ENCODE measurements at regions not wholly inside any gene's neighbourhood (a gene's known extent, or its start where the extent isn't known, plus 50 kb on each side); places are given as distances from the start of the nearest gene placed in this dataset.

DNA sequence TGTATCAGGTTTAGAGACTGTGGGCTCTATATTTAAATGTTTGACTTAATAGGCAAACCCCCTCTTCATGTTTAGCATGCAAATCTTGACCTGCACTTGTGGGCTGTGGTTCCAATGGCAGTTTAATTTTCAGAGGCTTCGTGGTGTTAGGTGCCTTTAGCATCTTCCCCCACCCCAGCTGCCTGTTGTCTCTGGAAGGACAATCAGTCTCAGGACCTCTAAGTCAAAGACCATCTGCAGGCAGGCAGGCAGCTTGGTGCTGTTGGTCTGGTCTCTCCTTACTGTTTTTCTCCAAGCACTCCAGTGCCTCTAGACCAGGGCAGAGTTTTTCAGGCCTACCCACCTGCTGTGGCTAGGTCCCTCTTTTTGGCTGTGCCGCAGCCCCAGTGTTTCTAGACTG, 990.4 kb downstream of the CDH11 start:
- no peak overlapping the region for H3K27ac ChIP-seq (replicated peaks)
- TF ChIP-seq, protein P1, sequence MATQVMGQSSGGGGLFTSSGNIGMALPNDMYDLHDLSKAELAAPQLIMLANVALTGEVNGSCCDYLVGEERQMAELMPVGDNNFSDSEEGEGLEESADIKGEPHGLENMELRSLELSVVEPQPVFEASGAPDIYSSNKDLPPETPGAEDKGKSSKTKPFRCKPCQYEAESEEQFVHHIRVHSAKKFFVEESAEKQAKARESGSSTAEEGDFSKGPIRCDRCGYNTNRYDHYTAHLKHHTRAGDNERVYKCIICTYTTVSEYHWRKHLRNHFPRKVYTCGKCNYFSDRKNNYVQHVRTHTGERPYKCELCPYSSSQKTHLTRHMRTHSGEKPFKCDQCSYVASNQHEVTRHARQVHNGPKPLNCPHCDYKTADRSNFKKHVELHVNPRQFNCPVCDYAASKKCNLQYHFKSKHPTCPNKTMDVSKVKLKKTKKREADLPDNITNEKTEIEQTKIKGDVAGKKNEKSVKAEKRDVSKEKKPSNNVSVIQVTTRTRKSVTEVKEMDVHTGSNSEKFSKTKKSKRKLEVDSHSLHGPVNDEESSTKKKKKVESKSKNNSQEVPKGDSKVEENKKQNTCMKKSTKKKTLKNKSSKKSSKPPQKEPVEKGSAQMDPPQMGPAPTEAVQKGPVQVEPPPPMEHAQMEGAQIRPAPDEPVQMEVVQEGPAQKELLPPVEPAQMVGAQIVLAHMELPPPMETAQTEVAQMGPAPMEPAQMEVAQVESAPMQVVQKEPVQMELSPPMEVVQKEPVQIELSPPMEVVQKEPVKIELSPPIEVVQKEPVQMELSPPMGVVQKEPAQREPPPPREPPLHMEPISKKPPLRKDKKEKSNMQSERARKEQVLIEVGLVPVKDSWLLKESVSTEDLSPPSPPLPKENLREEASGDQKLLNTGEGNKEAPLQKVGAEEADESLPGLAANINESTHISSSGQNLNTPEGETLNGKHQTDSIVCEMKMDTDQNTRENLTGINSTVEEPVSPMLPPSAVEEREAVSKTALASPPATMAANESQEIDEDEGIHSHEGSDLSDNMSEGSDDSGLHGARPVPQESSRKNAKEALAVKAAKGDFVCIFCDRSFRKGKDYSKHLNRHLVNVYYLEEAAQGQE (IDR thresholded peaks at IDR 0.05; ENCODE audit: insufficient replicate concordance, low read depth): no peak
- TF ChIP-seq SPI1 (IDR thresholded peaks at IDR 0.05; ENCODE audit: borderline replicate concordance, low read depth) (no peak), POLR2AphosphoS5 (IDR thresholded peaks at IDR 0.05; ENCODE audit: low read depth) (no peak), GABPA (IDR thresholded peaks at IDR 0.05; ENCODE audit: low read depth) (no peak)
- TF ChIP-seq, protein P2, sequence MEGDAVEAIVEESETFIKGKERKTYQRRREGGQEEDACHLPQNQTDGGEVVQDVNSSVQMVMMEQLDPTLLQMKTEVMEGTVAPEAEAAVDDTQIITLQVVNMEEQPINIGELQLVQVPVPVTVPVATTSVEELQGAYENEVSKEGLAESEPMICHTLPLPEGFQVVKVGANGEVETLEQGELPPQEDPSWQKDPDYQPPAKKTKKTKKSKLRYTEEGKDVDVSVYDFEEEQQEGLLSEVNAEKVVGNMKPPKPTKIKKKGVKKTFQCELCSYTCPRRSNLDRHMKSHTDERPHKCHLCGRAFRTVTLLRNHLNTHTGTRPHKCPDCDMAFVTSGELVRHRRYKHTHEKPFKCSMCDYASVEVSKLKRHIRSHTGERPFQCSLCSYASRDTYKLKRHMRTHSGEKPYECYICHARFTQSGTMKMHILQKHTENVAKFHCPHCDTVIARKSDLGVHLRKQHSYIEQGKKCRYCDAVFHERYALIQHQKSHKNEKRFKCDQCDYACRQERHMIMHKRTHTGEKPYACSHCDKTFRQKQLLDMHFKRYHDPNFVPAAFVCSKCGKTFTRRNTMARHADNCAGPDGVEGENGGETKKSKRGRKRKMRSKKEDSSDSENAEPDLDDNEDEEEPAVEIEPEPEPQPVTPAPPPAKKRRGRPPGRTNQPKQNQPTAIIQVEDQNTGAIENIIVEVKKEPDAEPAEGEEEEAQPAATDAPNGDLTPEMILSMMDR (IDR thresholded peaks at IDR 0.05; ENCODE audit: insufficient read depth, low read length): no peak
- DNase-seq (ENCODE audit: low read depth in 1 of 2, low spot score in 1 of 2): no peak
- no peak overlapping the region for H3K4me3 ChIP-seq (replicated peaks; ENCODE audit: insufficient read depth, low read length)
- H3K27me3 ChIP-seq (ENCODE audit: insufficient read depth, poor library complexity, severe bottlenecking): no peaks in the 10 kb centered on the region

DNA sequence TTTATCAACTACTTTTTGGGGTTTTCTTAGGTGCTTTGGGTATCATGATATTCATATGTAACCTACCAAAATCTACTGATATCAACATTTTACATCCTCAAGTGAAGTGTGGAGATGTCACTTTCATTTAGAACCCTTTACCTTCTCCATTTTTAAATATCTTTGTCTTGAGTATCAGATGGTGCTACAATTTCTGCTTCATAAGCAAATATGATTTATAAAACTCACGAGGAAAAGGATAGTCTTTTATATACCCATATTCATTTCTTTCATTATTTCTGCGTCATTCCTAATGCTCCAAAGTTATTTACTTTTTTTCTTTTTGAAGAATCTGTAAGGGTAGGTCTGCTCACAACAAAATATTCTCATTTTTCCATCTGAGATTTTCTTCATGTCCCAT, 991.7 kb downstream of the CDH11 start:
- Histone ChIP-seq H3K4me3 (replicated peaks; ENCODE audit: insufficient read depth, low read length) (no peak overlapping the region), H3K27me3 (ENCODE audit: insufficient read depth, poor library complexity, severe bottlenecking) (no peaks in the 10 kb centered on the region), H3K27ac (replicated peaks) (no peak overlapping the region)
- TF ChIP-seq, protein P1 (IDR thresholded peaks at IDR 0.05; ENCODE audit: insufficient replicate concordance, low read depth): no peak
- TF ChIP-seq, protein P2 (IDR thresholded peaks at IDR 0.05; ENCODE audit: insufficient read depth, low read length): no peak
- TF ChIP-seq SPI1 (IDR thresholded peaks at IDR 0.05; ENCODE audit: borderline replicate concordance, low read depth) (no peak), GABPA (IDR thresholded peaks at IDR 0.05; ENCODE audit: low read depth) (no peak), POLR2AphosphoS5 (IDR thresholded peaks at IDR 0.05; ENCODE audit: low read depth) (no peak)
- DNase-seq (ENCODE audit: low read depth in 1 of 2, low spot score in 1 of 2): no peak

DNA sequence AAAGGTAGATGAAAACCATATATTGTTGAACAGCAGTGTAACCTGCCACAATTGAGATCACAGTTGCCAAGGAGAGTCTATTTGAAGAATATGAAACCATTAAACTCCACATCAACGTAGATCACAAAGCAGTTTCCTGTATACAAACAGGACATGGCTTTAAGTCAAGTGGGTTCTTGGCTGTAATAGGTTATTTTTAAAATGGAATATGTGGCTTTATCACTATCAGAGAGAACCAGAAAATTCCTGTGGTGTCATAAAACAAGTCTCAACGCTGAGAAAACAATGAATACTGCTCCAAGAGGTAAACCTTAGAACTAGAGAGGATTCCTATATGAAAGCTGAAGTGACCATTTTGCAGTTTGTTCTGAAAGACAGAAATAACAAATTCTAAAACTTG, 999.7 kb downstream of the CDH11 start:
- H3K27me3 ChIP-seq (ENCODE audit: insufficient read depth, poor library complexity, severe bottlenecking): no peaks in the 10 kb centered on the region
- no peak overlapping the region for H3K4me3 ChIP-seq (replicated peaks; ENCODE audit: insufficient read depth, low read length)
- no peak overlapping the region for H3K27ac ChIP-seq (replicated peaks)
- TF ChIP-seq POLR2AphosphoS5 (IDR thresholded peaks at IDR 0.05; ENCODE audit: low read depth) (no peak), GABPA (IDR thresholded peaks at IDR 0.05; ENCODE audit: low read depth) (no peak), SPI1 (IDR thresholded peaks at IDR 0.05; ENCODE audit: borderline replicate concordance, low read depth) (no peak)
- TF ChIP-seq, protein P1 (IDR thresholded peaks at IDR 0.05; ENCODE audit: insufficient replicate concordance, low read depth): no peak
- TF ChIP-seq, protein P2 (IDR thresholded peaks at IDR 0.05; ENCODE audit: insufficient read depth, low read length): no peak
- no peak for DNase-seq (ENCODE audit: low read depth in 1 of 2, low spot score in 1 of 2)

All from HL-60 (cell line).